ENCODE measurements at regions not wholly inside any gene's neighbourhood (a gene's known extent, or its start where the extent isn't known, plus 50 kb on each side); places are given as distances from the start of the nearest gene placed in this dataset.

DNA sequence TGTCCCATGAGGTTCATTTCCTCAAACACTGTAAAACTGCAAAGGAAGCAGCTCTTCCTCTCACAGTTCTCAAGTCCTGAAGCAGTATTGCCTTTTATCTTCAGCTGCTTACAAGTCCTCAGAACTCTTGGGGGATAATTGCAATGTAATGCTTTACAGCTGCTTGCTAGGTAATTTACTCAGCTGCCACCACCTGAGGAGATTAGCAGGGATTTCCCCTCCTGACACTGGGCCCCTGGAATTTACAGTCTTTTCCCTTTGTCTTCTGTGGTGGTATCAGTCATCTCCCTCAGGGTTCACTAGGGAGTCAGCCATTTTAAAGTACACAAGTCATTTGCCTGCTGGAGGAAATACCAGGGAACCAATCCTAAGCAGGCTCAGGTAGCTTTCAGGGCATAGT is 754.3 kb upstream of the GRAMD2B start:
- no peaks in the 10 kb centered on the region for H3K36me3 ChIP-seq (replicated peaks in 1 of 2; ENCODE audit: control insufficient read depth in 1 of 2, insufficient read depth in 2 of 2, low read length in 2 of 2)
- H3K27me3 ChIP-seq (ENCODE audit: control insufficient read depth in 1 of 2, insufficient read depth in 2 of 2, low read length in 2 of 2) = no peaks in the 10 kb centered on the region
- FAIRE-seq (no peak), DNase-seq (ENCODE audit: low spot score) (no peak), ATAC-seq (no peak)
- TF ChIP-seq ZNF652 (CRISPR knock-in tag; IDR thresholded peaks at IDR 0.05; ENCODE audit: borderline replicate concordance, low read depth) = no peak
- TF ChIP-seq U2AF2 (IDR thresholded peaks at IDR 0.05; ENCODE audit: low read depth, low read length) = no peak
- TF ChIP-seq ZNF24 (IDR thresholded peaks at IDR 0.05) = no peak
- TF ChIP-seq, protein P1, sequence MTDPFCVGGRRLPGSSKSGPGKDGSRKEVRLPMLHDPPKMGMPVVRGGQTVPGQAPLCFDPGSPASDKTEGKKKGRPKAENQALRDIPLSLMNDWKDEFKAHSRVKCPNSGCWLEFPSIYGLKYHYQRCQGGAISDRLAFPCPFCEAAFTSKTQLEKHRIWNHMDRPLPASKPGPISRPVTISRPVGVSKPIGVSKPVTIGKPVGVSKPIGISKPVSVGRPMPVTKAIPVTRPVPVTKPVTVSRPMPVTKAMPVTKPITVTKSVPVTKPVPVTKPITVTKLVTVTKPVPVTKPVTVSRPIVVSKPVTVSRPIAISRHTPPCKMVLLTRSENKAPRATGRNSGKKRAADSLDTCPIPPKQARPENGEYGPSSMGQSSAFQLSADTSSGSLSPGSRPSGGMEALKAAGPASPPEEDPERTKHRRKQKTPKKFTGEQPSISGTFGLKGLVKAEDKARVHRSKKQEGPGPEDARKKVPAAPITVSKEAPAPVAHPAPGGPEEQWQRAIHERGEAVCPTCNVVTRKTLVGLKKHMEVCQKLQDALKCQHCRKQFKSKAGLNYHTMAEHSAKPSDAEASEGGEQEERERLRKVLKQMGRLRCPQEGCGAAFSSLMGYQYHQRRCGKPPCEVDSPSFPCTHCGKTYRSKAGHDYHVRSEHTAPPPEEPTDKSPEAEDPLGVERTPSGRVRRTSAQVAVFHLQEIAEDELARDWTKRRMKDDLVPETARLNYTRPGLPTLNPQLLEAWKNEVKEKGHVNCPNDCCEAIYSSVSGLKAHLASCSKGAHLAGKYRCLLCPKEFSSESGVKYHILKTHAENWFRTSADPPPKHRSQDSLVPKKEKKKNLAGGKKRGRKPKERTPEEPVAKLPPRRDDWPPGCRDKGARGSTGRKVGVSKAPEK (CRISPR knock-in tag; IDR thresholded peaks at IDR 0.05; ENCODE audit: borderline replicate concordance) = no peak
- no peak for TF ChIP-seq ZNF136 (CRISPR knock-in tag; IDR thresholded peaks at IDR 0.05; ENCODE audit: low read depth)
- no peak for TF ChIP-seq ZBTB7A (CRISPR knock-in tag; IDR thresholded peaks at IDR 0.05)
- TF ChIP-seq, protein P2, sequence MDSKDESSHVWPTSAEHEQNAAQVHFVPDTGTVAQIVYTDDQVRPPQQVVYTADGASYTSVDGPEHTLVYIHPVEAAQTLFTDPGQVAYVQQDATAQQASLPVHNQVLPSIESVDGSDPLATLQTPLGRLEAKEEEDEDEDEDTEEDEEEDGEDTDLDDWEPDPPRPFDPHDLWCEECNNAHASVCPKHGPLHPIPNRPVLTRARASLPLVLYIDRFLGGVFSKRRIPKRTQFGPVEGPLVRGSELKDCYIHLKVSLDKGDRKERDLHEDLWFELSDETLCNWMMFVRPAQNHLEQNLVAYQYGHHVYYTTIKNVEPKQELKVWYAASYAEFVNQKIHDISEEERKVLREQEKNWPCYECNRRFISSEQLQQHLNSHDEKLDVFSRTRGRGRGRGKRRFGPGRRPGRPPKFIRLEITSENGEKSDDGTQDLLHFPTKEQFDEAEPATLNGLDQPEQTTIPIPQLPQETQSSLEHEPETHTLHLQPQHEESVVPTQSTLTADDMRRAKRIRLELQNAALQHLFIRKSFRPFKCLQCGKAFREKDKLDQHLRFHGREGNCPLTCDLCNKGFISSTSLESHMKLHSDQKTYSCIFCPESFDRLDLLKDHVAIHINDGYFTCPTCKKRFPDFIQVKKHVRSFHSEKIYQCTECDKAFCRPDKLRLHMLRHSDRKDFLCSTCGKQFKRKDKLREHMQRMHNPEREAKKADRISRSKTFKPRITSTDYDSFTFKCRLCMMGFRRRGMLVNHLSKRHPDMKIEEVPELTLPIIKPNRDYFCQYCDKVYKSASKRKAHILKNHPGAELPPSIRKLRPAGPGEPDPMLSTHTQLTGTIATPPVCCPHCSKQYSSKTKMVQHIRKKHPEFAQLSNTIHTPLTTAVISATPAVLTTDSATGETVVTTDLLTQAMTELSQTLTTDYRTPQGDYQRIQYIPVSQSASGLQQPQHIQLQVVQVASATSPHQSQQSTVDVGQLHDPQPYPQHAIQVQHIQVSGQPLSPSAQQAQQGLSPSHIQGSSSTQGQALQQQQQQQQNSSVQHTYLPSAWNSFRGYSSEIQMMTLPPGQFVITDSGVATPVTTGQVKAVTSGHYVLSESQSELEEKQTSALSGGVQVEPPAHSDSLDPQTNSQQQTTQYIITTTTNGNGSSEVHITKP (CRISPR knock-in tag; IDR thresholded peaks at IDR 0.05; ENCODE audit: low read depth) = no peak
- TF ChIP-seq MXI1 (IDR thresholded peaks at IDR 0.05; ENCODE audit: borderline replicate concordance, low read depth, low read length) = no peak
- TF ChIP-seq, protein P3, sequence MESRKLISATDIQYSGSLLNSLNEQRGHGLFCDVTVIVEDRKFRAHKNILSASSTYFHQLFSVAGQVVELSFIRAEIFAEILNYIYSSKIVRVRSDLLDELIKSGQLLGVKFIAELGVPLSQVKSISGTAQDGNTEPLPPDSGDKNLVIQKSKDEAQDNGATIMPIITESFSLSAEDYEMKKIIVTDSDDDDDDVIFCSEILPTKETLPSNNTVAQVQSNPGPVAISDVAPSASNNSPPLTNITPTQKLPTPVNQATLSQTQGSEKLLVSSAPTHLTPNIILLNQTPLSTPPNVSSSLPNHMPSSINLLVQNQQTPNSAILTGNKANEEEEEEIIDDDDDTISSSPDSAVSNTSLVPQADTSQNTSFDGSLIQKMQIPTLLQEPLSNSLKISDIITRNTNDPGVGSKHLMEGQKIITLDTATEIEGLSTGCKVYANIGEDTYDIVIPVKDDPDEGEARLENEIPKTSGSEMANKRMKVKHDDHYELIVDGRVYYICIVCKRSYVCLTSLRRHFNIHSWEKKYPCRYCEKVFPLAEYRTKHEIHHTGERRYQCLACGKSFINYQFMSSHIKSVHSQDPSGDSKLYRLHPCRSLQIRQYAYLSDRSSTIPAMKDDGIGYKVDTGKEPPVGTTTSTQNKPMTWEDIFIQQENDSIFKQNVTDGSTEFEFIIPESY (CRISPR knock-in tag; IDR thresholded peaks at IDR 0.05) = no peak
- no peak for TF ChIP-seq MED13 (CRISPR knock-in tag; IDR thresholded peaks at IDR 0.05)
- no peak for TF ChIP-seq ZIK1 (CRISPR knock-in tag; IDR thresholded peaks at IDR 0.05; ENCODE audit: borderline replicate concordance, low read depth)
- TF ChIP-seq IRF2 (CRISPR knock-in tag; IDR thresholded peaks at IDR 0.05) = no peak
- TF ChIP-seq NFE2L2 (IDR thresholded peaks at IDR 0.05; ENCODE audit: low read length) = no peak
- no peak for TF ChIP-seq ZNF317 (CRISPR knock-in tag; IDR thresholded peaks at IDR 0.05)
- no peak for TF ChIP-seq ZNF10 (CRISPR knock-in tag; IDR thresholded peaks at IDR 0.05; ENCODE audit: borderline replicate concordance, low read depth)
- no peak for TF ChIP-seq TSC22D2 (CRISPR knock-in tag; IDR thresholded peaks at IDR 0.05; ENCODE audit: borderline replicate concordance)
- no peak for TF ChIP-seq IKZF4 (CRISPR knock-in tag; IDR thresholded peaks at IDR 0.05; ENCODE audit: borderline replicate concordance, low read depth, not compliant biosample characterization)
- no peak overlapping the region for H3K27ac ChIP-seq (ENCODE audit: extremely low read length, insufficient read depth, low read length)
- no peak overlapping the region for H3K4me3 ChIP-seq (replicated peaks in 1 of 3; ENCODE audit: insufficient read depth in 1 of 3, low read depth in 2 of 3, low read length in 3 of 3)
- no TSS peak for BruUV-seq (replicated peaks)
- no peak overlapping the region for H3K9ac ChIP-seq (ENCODE audit: insufficient read depth, low read depth, low read length)
- peaks cover 16% of the 10 kb centered on the region; the same call in 1 of the 2 replicates for H3K9me3 ChIP-seq (ENCODE audit: low read length)
- ChIA-PET CTCF (ENCODE audit: low intra/inter-chr PET ratio, low total read pairs) (no interaction called here), POLR2A (no interaction called here)
- no peak overlapping the region for H3K4me2 ChIP-seq (ENCODE audit: low read depth, low read length)
- in situ Hi-C loops (cut with HindIII; ENCODE audit: extremely low pct_ligation_motif_present, low pct_unique_long_range_greater_than_20kb) (no loop called here), intact Hi-C loops (cut with micrococcal nuclease; ENCODE audit: unreplicated experiment) (no loop called here)
- no peaks in the 10 kb centered on the region for H3K79me2 ChIP-seq (ENCODE audit: insufficient read depth, low read length)
- no peaks in the 10 kb centered on the region for H4K20me1 ChIP-seq (ENCODE audit: insufficient read depth, low read length)
- no peaks in the 10 kb centered on the region for H3K4me1 ChIP-seq (ENCODE audit: insufficient read depth, low read length)
- no peak overlapping the region for H2AFZ ChIP-seq (ENCODE audit: low read length)

All from HepG2 (cell line).